Osteoblast (primary cell): ENCODE measurements at regions not wholly inside any gene's neighbourhood (a gene's known extent, or its start where the extent isn't known, plus 50 kb on each side); places are given as distances from the start of the nearest gene placed in this dataset.

Experiments
- DNase-seq: peaks from one replicate; pipeline ENCODE4 v3.0.0; 2011; ENCODE audit warnings: low spot score, mixed read lengths; ENCODE audit not compliant: insufficient read length; ENCODE audit errors: missing footprints
- H2AFZ ChIP-seq: 2 replicates; pipeline ENCODE4 v1.6.0; 2011; ENCODE audit warnings: mild to moderate bottlenecking, low read length
- H3K27ac ChIP-seq: 2 replicates; pipeline ENCODE4 v1.5.1; 2011; ENCODE audit warnings: mild to moderate bottlenecking, low read depth, low read length, moderate library complexity
- H3K27me3 ChIP-seq: 2 replicates; pipeline ENCODE4 v1.6.0; 2012; ENCODE audit warnings: mild to moderate bottlenecking, control low read depth, inconsistent platforms, low read length, moderate library complexity; ENCODE audit not compliant: insufficient read depth
- H3K36me3 ChIP-seq: 2 replicates; pipeline ENCODE4 v1.5.1; 2011; ENCODE audit warnings: mild to moderate bottlenecking, low read length, control low read depth, moderate library complexity; ENCODE audit not compliant: insufficient read depth
- H3K4me1 ChIP-seq: 2 replicates; pipeline ENCODE4 v1.5.1; 2011; ENCODE audit warnings: mild to moderate bottlenecking, low read length, control low read depth, moderate library complexity; ENCODE audit not compliant: insufficient read depth
- H3K4me2 ChIP-seq: 2 replicates; pipeline ENCODE4 v1.6.0; 2011; ENCODE audit warnings: mild to moderate bottlenecking, low read length; ENCODE audit not compliant: insufficient read depth
- H3K4me3 ChIP-seq: fragments of 200-600 bp; sonication (generic); 3 replicates; pipeline ENCODE4 v1.5.1; 2012; ENCODE audit warnings: mild to moderate bottlenecking, low read length, inconsistent platforms; ENCODE audit not compliant: insufficient read depth
- H3K79me2 ChIP-seq: 2 replicates; pipeline ENCODE4 v1.6.0; 2012; ENCODE audit warnings: mild to moderate bottlenecking, low read length, control low read depth, inconsistent platforms; ENCODE audit not compliant: insufficient read depth
- H3K9me3 ChIP-seq: 2 replicates; pipeline ENCODE4 v1.5.1; 2011; ENCODE audit warnings: low read depth, low read length, control low read depth
- H4K20me1 ChIP-seq: 2 replicates; pipeline ENCODE4 v1.6.0; 2012; ENCODE audit warnings: mild to moderate bottlenecking, low read length, control low read depth; ENCODE audit not compliant: insufficient read depth
- TF ChIP-seq, protein P1 (sequence below): IDR thresholded peaks from 2 replicates; pipeline ENCODE4 v1.5.1; 2011; ENCODE audit warnings: mild to moderate bottlenecking, low read depth, low read length, moderate library complexity; ENCODE audit errors: extremely low read depth

DNA sequence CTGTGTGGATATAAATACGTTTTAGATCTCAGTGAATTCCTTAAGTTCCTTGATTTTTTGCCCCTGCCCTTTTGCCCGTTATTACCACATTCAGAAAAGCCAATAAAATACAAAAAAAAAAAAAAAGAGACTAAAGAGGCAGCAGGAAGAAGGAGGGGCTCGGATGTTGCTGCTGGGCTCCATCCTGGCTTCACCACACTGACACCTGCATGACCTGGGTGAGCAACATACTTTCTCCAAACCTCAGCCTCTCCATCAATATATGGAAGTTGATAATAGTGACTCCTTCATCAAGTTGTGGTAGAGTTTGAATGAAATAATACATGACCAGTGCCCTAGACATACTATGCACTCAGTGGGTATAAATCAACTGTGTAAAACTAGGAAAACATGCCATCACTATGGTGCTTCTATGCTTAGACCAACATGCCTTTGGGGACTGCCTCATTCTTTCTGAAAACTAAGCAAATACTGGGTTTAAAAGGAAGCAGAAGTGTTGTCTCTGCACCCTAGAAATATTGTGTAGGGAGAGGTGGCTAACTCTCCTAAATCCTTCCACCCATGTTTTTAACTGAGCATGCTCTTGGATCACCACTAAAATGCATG lies 243.0 kb downstream of the PIK3R1 start:
- H3K4me2 ChIP-seq, result no peak overlapping the region
- no peak overlapping the region for H3K4me3 ChIP-seq
- DNase-seq, result no peak
- TF ChIP-seq, protein P1, sequence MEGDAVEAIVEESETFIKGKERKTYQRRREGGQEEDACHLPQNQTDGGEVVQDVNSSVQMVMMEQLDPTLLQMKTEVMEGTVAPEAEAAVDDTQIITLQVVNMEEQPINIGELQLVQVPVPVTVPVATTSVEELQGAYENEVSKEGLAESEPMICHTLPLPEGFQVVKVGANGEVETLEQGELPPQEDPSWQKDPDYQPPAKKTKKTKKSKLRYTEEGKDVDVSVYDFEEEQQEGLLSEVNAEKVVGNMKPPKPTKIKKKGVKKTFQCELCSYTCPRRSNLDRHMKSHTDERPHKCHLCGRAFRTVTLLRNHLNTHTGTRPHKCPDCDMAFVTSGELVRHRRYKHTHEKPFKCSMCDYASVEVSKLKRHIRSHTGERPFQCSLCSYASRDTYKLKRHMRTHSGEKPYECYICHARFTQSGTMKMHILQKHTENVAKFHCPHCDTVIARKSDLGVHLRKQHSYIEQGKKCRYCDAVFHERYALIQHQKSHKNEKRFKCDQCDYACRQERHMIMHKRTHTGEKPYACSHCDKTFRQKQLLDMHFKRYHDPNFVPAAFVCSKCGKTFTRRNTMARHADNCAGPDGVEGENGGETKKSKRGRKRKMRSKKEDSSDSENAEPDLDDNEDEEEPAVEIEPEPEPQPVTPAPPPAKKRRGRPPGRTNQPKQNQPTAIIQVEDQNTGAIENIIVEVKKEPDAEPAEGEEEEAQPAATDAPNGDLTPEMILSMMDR, result no peak
- H3K36me3 ChIP-seq, result no peaks in the 10 kb centered on the region
- no peaks in the 10 kb centered on the region for H3K27me3 ChIP-seq
- H4K20me1 ChIP-seq, result no peaks in the 10 kb centered on the region
- H3K9me3 ChIP-seq, result no peaks in the 10 kb centered on the region
- no peak overlapping the region for H3K27ac ChIP-seq
- no peak overlapping the region for H2AFZ ChIP-seq
- H3K4me1 ChIP-seq, result peaks cover 28% of the 10 kb centered on the region
- no peaks in the 10 kb centered on the region for H3K79me2 ChIP-seq

- Histone ChIP-seq H3K4me2 (no peak overlapping the region), H3K4me1 (peaks cover 28% of the 10 kb centered on the region), H3K36me3 (no peaks in the 10 kb centered on the region), H3K27ac (no peak overlapping the region), H3K9me3 (no peaks in the 10 kb centered on the region), H3K79me2 (no peaks in the 10 kb centered on the region), H2AFZ (no peak overlapping the region), H3K27me3 (no peaks in the 10 kb centered on the region), H3K4me3 (no peak overlapping the region), H4K20me1 (no peaks in the 10 kb centered on the region)
- TF ChIP-seq, protein P1, result no peak
- no peak for DNase-seq
Measured at GRCh38 chr5:68459093-68459809, 243.7 kb downstream of the PIK3R1 start.

DNA sequence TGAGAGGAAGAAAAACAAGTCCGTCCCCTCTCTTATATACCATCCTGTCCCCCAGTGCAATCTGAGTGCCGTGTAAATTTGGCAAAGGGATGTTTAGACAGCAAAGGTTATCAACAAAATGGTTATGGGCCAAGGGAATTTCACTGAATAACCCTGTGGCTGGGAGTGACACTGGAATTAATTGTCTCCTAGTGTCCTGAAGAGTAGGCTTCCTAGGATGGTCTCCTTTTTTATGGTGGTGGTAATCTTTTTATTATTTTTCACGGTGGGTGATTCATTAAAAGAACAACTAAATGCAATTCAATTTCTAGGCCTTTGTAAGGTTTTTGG lies 244.2 kb downstream of the PIK3R1 start:
- Histone ChIP-seq H3K9me3 (no peaks in the 10 kb centered on the region), H2AFZ (no peak overlapping the region), H3K27me3 (no peaks in the 10 kb centered on the region), H3K27ac (no peak overlapping the region), H4K20me1 (no peaks in the 10 kb centered on the region), H3K4me3 (no peak overlapping the region), H3K4me1 (peaks cover 22% of the 10 kb centered on the region), H3K79me2 (no peaks in the 10 kb centered on the region), H3K4me2 (no peak overlapping the region), H3K36me3 (no peaks in the 10 kb centered on the region)
- TF ChIP-seq, protein P1, result no peak
- no peak for DNase-seq

DNA sequence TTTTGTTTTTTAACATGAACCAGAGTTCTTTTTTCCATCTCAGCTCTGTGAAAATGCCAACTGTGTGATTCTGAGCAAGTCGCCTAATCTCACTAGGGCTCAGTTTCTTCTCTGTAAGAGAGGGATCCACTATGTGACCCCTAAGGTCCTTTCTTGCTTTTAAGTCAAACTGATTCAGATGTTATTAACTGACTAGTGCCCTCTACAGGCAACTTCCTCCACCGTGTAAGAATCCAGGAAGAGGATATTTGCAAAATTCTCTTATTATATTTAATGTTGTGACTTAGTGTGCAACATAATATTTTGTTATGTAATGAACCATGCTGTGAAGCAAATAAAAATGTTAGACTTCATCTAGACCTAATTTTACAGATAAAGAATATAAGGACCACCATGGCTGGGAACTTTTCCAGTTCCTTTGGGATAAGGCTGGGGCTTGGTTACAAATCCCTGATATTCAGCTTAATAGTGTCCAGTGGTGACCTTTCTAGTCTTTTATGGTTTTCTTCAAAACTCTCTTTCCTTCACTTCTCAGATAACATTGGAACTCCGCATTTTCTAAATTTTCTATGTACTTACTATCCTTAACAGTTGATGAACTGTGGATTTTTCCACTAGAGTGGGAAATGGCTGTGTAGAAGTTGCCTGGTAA lies 244.7 kb downstream of the PIK3R1 start:
- DNase-seq, result no peak
- TF ChIP-seq, protein P1, result peak; percentile 78
- no peaks in the 10 kb centered on the region for H3K9me3 ChIP-seq
- no peak overlapping the region for H3K27ac ChIP-seq
- H3K36me3 ChIP-seq, result no peaks in the 10 kb centered on the region
- H2AFZ ChIP-seq, result no peak overlapping the region
- H4K20me1 ChIP-seq, result no peaks in the 10 kb centered on the region
- H3K27me3 ChIP-seq, result no peaks in the 10 kb centered on the region
- H3K4me2 ChIP-seq, result no peak overlapping the region
- H3K79me2 ChIP-seq, result no peaks in the 10 kb centered on the region
- no peak overlapping the region for H3K4me3 ChIP-seq
- peaks cover 17% of the 10 kb centered on the region for H3K4me1 ChIP-seq
